Transverse colon (tissue), 4 donors: ENCODE measurements at regions not wholly inside any gene's neighbourhood (a gene's known extent, or its start where the extent isn't known, plus 50 kb on each side); places are given as distances from the start of the nearest gene placed in this dataset.

Source experiments
- CTCF ChIP-seq, 5 experiments: fragments of 200-600 bp in 3 of 5; fragments of 450-650 bp in 2 of 5; sonication (generic) in 3 of 5; IDR thresholded peaks; 1 replicate in 2 of 5; 2 replicates in 3 of 5; pipeline ENCODE4 v1.5.1; 2016 to 2017; ENCODE audit warnings: antibody characterized with exemption in 5 of 5, inconsistent platforms in 3 of 5, mild to moderate bottlenecking in 2 of 5, moderate library complexity in 1 of 5
- EP300 ChIP-seq: sonication (generic); formaldehyde crosslinking; IDR thresholded peaks from one replicate; pipeline ENCODE4 v1.6.1; 2017; ENCODE audit warnings: antibody characterized with exemption, low read depth
- POLR2A ChIP-seq: fragments of 450-650 bp; IDR thresholded peaks from one replicate; pipeline ENCODE4 v1.6.1; 2016; ENCODE audit warnings: antibody characterized with exemption, mild to moderate bottlenecking, moderate library complexity
- POLR2AphosphoS5 ChIP-seq, 3 donors: sonication (generic); formaldehyde crosslinking; IDR thresholded peaks; one replicate each; pipeline ENCODE4 v1.6.1; 2016; ENCODE audit warnings: antibody characterized with exemption in 3 of 3

DNA sequence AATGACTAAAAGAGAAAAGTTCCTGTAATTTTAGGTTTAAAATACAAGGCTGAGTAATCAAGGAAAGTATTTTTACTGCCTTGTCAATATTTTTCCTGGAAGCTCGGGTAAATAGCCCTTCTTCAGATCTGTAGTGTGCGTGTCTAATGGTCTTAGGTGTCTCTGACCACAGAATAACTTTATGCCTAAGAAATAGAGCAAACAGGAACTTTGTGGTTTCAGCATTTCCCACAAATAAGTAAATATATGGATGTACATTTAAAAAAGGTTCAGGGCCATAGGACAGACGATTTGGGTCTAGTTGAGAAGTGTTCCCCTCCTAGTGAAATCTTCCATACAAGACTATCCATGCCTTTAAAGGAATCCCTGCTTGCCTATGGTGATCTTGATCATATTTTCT is 107.0 kb downstream of the ZC3H11B start:
- TF ChIP-seq POLR2AphosphoS5 (IDR thresholded peaks at IDR 0.05) (no peak), EP300 (no peak), CTCF (IDR thresholded peaks at IDR 0.05) (no peak), POLR2A (no peak)
